ENCODE measurements at regions not wholly inside any gene's neighbourhood (a gene's known extent, or its start where the extent isn't known, plus 50 kb on each side); places are given as distances from the start of the nearest gene placed in this dataset.

DNA sequence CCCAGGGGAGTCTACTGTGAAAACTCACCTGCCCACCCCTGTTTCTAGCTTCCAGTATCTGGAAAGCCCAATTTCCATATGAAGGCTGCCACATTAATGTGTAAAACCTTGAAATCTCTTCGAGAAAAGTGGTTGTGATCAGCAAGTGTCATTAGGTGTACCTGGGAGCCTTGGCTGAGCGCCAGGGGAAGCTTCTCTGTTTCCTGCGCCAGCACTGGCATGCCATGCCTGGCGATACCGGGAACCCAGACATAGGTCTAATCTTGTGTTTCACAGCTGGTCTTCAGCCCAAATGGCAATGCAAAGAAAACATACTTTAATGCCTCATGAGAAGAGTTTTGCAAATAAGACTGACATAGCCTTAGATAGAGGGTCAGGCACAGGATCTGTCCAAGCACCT is 101.6 kb downstream of the TENT4A start:
- H3K4me1 Mint-ChIP-seq (ENCODE audit: low read depth): peaks cover 14% of the 10 kb centered on the region
- H3K27ac Mint-ChIP-seq: no peak overlapping the region
- no peak for DNase-seq (ENCODE audit: low spot score, unreplicated experiment)
- TF ChIP-seq, protein P1, sequence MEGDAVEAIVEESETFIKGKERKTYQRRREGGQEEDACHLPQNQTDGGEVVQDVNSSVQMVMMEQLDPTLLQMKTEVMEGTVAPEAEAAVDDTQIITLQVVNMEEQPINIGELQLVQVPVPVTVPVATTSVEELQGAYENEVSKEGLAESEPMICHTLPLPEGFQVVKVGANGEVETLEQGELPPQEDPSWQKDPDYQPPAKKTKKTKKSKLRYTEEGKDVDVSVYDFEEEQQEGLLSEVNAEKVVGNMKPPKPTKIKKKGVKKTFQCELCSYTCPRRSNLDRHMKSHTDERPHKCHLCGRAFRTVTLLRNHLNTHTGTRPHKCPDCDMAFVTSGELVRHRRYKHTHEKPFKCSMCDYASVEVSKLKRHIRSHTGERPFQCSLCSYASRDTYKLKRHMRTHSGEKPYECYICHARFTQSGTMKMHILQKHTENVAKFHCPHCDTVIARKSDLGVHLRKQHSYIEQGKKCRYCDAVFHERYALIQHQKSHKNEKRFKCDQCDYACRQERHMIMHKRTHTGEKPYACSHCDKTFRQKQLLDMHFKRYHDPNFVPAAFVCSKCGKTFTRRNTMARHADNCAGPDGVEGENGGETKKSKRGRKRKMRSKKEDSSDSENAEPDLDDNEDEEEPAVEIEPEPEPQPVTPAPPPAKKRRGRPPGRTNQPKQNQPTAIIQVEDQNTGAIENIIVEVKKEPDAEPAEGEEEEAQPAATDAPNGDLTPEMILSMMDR (IDR thresholded peaks at IDR 0.05; ENCODE audit: unreplicated experiment): no peak
- no peak overlapping the region for H3K4me3 Mint-ChIP-seq (ENCODE audit: low read depth)
- H3K9me3 Mint-ChIP-seq (ENCODE audit: low read depth): no peaks in the 10 kb centered on the region
- peaks cover 16% of the 10 kb centered on the region for H3K27me3 Mint-ChIP-seq
- no peaks in the 10 kb centered on the region for H3K36me3 Mint-ChIP-seq (ENCODE audit: insufficient read depth)

DNA sequence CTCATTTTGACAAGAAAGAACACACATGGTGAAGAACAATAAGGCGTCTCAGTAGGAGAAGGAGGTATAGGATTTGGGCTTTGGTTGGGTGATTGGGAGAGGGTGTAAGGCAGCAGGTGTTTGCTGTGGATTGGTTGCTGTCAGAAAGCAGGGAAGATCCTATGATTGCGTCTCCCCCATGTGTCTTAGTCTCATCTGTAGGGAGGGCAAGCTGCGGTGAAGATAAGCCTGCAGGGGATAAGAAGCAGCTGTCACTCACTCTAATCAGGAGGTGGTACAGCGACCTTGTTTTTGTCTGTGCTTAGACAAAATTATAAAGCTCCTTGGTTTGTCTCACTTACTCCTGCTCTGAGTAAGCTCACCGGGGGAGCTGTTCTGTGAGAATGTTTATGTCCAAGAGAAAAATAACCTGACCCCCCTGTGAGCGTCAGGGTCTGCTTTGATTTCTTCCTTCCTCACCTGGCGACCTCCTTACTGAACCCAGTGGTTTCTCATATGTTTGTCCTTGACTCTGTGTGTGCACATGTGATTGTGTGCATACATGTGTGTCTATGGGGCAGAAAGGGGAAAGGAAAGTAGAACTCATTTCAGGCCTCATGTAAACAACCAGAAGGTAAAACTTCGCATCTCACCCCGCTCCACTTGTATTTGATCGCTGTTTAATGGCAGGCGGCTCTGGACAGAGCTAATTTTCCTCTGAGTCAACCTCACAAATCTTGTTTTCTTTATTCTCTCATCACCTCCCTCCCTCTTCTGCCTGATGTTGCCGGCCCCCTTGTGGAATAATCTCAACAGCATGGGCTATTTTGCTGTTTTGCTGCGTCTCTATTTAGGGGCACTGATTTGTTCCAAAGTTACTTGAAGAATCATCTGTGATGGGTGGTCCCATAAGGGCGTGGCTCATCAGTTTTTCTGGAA is 105.6 kb downstream of the TENT4A start:
- TF ChIP-seq, protein P1 (IDR thresholded peaks at IDR 0.05; ENCODE audit: unreplicated experiment): no peak
- DNase-seq (ENCODE audit: low spot score, unreplicated experiment): no peak
- Mint-ChIP-seq H3K9me3 (ENCODE audit: low read depth) (peaks cover 3% of the 10 kb centered on the region), H3K4me3 (ENCODE audit: low read depth) (no peak overlapping the region), H3K4me1 (ENCODE audit: low read depth) (peaks cover 5% of the 10 kb centered on the region), H3K27me3 (peaks cover 37% of the 10 kb centered on the region), H3K36me3 (ENCODE audit: insufficient read depth) (peaks cover 3% of the 10 kb centered on the region), H3K27ac (no peak overlapping the region)

DNA sequence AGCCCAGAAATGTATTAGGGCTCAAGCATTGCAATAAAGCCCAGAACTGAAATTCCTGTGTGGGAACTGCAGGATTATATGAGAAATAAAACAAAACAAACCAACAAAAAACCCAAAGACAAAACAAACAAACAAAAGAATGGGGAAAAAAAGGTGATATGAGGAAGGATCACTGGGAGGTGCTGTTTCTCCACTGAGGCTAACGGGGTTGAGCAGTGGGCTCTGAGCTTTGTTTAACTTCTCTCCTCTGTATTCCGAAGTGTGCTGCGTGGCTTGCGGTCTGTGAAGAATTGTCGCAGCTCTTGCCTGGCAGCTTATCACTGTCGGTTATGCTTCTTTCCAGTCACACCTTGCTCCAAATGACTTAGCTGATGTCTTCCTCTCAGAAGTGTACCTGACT is 106.3 kb downstream of the TENT4A start:
- Mint-ChIP-seq H3K36me3 (ENCODE audit: insufficient read depth) (peaks cover 3% of the 10 kb centered on the region), H3K4me3 (ENCODE audit: low read depth) (no peak overlapping the region), H3K27me3 (peaks cover 41% of the 10 kb centered on the region), H3K27ac (no peak overlapping the region), H3K4me1 (ENCODE audit: low read depth) (peaks cover 5% of the 10 kb centered on the region), H3K9me3 (ENCODE audit: low read depth) (peaks cover 3% of the 10 kb centered on the region)
- no peak for DNase-seq (ENCODE audit: low spot score, unreplicated experiment)
- TF ChIP-seq, protein P1 (IDR thresholded peaks at IDR 0.05; ENCODE audit: unreplicated experiment): peak; percentile 62

DNA sequence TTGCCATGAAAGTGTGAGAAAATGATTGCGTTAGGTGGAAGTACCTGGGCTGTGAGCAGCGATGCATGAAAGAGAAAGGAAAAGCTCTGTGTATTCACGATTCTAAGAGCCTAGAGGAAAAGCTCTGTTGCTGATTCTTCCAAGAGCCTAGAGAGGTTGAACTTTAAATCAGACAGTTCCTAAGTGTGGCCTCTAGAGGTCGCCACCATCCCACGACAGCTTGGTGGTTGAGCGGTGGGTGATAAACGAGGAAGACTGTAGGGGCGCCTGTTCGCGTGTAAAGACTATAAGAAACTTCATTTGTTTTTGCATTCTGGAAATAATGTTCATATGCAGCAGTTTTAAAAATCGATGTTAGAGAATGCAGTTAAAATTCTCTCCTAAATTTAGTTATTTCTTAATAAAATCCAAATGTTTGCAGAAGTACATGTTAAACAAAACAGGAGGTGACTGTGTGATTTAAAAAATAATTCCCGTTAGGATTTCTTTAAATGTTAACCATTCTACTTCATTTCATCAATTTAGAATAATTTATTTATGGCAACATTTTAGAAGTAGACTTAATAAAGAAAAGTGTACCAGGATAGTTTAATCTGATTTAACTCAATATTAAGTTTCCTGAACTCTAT is 107.7 kb downstream of the TENT4A start:
- DNase-seq (ENCODE audit: low spot score, unreplicated experiment): peak; percentile 65
- TF ChIP-seq, protein P1 (IDR thresholded peaks at IDR 0.05; ENCODE audit: unreplicated experiment): peak; percentile 94
- Mint-ChIP-seq H3K27ac (no peak overlapping the region), H3K9me3 (ENCODE audit: low read depth) (peaks cover 3% of the 10 kb centered on the region), H3K4me1 (ENCODE audit: low read depth) (peaks cover 5% of the 10 kb centered on the region), H3K4me3 (ENCODE audit: low read depth) (no peak overlapping the region), H3K27me3 (peaks cover 44% of the 10 kb centered on the region), H3K36me3 (ENCODE audit: insufficient read depth) (peaks cover 3% of the 10 kb centered on the region)

DNA sequence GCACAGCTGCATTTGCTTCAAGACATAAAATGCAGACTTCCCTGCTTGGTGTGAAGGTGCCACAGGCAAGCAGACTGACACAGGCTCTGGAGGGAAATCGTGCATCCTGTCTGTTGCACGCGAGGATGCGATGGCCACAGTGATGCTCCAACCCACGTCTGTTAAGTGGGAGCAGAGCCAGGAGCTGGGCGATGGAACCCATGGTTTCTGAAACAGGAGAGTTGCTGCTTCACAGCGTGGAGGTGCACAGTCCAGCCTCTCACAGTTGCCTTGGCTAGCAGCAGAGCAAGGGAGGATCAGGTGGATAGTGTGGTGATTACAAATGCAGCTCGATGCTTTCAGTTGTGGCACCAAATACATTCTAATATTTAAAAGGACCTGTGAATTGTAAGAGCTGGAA is 108.8 kb downstream of the TENT4A start:
- no peak for DNase-seq (ENCODE audit: low spot score, unreplicated experiment)
- no peak overlapping the region for H3K27ac Mint-ChIP-seq
- H3K4me1 Mint-ChIP-seq (ENCODE audit: low read depth): peaks cover 5% of the 10 kb centered on the region
- TF ChIP-seq, protein P1 (IDR thresholded peaks at IDR 0.05; ENCODE audit: unreplicated experiment): no peak
- H3K4me3 Mint-ChIP-seq (ENCODE audit: low read depth): no peak overlapping the region
- H3K9me3 Mint-ChIP-seq (ENCODE audit: low read depth): peaks cover 3% of the 10 kb centered on the region
- H3K27me3 Mint-ChIP-seq: peaks cover 42% of the 10 kb centered on the region
- peaks cover 3% of the 10 kb centered on the region for H3K36me3 Mint-ChIP-seq (ENCODE audit: insufficient read depth)

Measured in progenitor cell of endocrine pancreas (in vitro differentiated cells).